Esophagus muscularis mucosa (tissue), 4 donors: ENCODE measurements at regions not wholly inside any gene's neighbourhood (a gene's known extent, or its start where the extent isn't known, plus 50 kb on each side); places are given as distances from the start of the nearest gene placed in this dataset.

Source experiments
- DNase-seq: peaks from one replicate; pipeline ENCODE4 v3.0.0-alpha.2; 2017; ENCODE audit errors: extremely low spot score
- H3K27ac ChIP-seq, 4 donors: fragments of 200-600 bp; sonication (generic); replicated peaks in 1 of 4; 1 replicate in 3 of 4; 2 replicates in 1 of 4; pipeline ENCODE4 v1.5.1; 2016 to 2019; ENCODE audit warnings: mild to moderate bottlenecking in 1 of 4
- H3K27me3 ChIP-seq, 4 donors: fragments of 200-600 bp; sonication (generic); one replicate each; pipeline versions ENCODE4 v1.5.1 to v1.6.0; 2016 to 2019
- H3K36me3 ChIP-seq, 4 donors: fragments of 200-600 bp; sonication (generic); one replicate each; pipeline ENCODE4 v1.5.1; 2016 to 2019
- H3K4me1 ChIP-seq, 4 donors: fragments of 200-600 bp; sonication (generic); one replicate each; pipeline ENCODE4 v1.5.1; 2016 to 2019
- H3K4me3 ChIP-seq, 4 donors: fragments of 200-600 bp; sonication (generic); 1 replicate in 2 of 4; 2 replicates in 2 of 4; pipeline ENCODE4 v1.5.1; 2016 to 2019; ENCODE audit warnings: mild to moderate bottlenecking in 4 of 4, moderate library complexity in 1 of 4
- H3K9me3 ChIP-seq, 4 donors: fragments of 200-600 bp; sonication (generic); 1 replicate in 3 of 4; 2 replicates in 1 of 4; pipeline ENCODE4 v1.5.1; 2016 to 2019
- CTCF ChIP-seq, 3 experiments: fragments of 200-600 bp in 2 of 3; fragments of 450-650 bp in 1 of 3; sonication (generic) in 2 of 3; IDR thresholded peaks; one replicate each; pipeline ENCODE4 v1.5.1; 2017 to 2019; ENCODE audit warnings: antibody characterized with exemption in 3 of 3, mild to moderate bottlenecking in 2 of 3, moderate library complexity in 1 of 3
- EP300 ChIP-seq: sonication (generic); formaldehyde crosslinking; IDR thresholded peaks from one replicate; pipeline ENCODE4 v1.6.1; 2017; ENCODE audit warnings: antibody characterized with exemption
- POLR2A ChIP-seq: fragments of 450-650 bp; IDR thresholded peaks from one replicate; pipeline ENCODE4 v1.6.1; 2017; ENCODE audit warnings: antibody characterized with exemption, moderate library complexity, mild to moderate bottlenecking, low read depth
- POLR2AphosphoS5 ChIP-seq, 2 donors: sonication (generic); formaldehyde crosslinking; IDR thresholded peaks; one replicate each; pipeline ENCODE4 v1.6.1; 2017; ENCODE audit warnings: antibody characterized with exemption in 2 of 2
- WGBS: methylation state at CpG from one replicate; pipeline ENCODE4 v1.1.5; 2018; 5-methylcytosine and 5-hydroxymethylcytosine counted together
- intact Hi-C: fragments of 100-400 bp; cut with DNase I; formaldehyde crosslinking; loops from one replicate; pipeline ENCODE4 v1.15.1; 2023

- Histone ChIP-seq H3K27me3 (peaks cover 0 to 13% (median 0%) of the 10 kb centered on the region in 4 donors), H3K4me3 (no peak overlapping the region), H3K27ac (no peak overlapping the region), H3K4me1 (no peaks in the 10 kb centered on the region), H3K9me3 (no peaks in the 10 kb centered on the region), H3K36me3 (no peaks in the 10 kb centered on the region)
- TF ChIP-seq POLR2AphosphoS5 (IDR thresholded peaks at IDR 0.05) (no peak), CTCF (IDR thresholded peaks at IDR 0.05) (no peak), EP300 (no peak), POLR2A (no peak)
- intact Hi-C loops = no loop called here
- WGBS = 37% methylated on average over 6 of the region's 6 CpGs
- DNase-seq = no peak
These were observed 450.0 kb downstream of the NPIPA7 start for GRCh38 chr16:16828913-16829398.

DNA sequence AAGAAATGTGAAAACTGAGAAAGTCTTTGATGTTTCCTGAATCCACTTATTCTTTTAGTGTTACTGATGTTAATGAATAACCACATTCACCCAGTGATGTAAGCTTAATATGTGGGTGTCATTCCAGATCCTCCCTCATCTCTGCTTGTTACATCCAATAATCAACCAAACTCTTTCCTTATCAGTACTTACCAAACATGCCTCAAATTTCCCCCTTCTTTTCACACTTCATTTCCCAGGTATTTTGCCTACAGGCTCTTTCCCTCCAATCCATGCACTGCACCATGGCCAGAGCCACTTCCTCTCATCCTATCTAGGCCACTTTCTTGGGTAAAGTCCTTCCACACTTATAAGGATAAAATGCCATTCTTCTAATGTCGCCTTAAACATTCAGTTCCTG, 451.5 kb downstream of the NPIPA7 start:
- WGBS = 88% methylated on average over 1 of the region's 1 CpG
- Histone ChIP-seq H3K9me3 (peaks cover 0 to 3% (median 0%) of the 10 kb centered on the region in 4 donors), H3K36me3 (no peaks in the 10 kb centered on the region), H3K4me1 (no peaks in the 10 kb centered on the region), H3K27ac (no peak overlapping the region), H3K27me3 (peaks cover 0 to 13% (median 0%) of the 10 kb centered on the region in 4 donors), H3K4me3 (no peak overlapping the region)
- DNase-seq = no peak
- no peak for TF ChIP-seq CTCF (IDR thresholded peaks at IDR 0.05)
- no peak for TF ChIP-seq POLR2AphosphoS5 (IDR thresholded peaks at IDR 0.05)
- TF ChIP-seq POLR2A = no peak
- no peak for TF ChIP-seq EP300
- intact Hi-C loops = no loop called here

DNA sequence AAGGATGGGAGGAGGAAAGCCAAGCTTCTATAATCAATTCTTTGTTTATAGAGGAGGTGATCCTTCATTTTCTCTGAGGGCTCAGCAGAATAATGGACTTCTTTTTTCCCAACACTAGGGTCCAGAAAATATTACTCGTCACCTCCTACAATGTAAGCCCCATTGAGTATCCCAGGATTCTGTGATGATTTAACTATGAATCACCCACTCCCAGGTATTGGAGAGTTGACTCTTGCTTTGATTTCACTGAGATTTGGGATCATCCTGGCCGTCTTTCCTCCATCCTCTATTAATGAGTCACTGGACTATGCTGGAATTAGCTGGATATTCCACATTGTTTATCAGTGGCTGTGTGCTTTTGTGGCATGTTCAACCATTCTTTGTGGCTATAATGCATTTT, 452.0 kb downstream of the NPIPA7 start:
- no peak for TF ChIP-seq POLR2A
- TF ChIP-seq CTCF (IDR thresholded peaks at IDR 0.05) = no peak
- no peak for TF ChIP-seq POLR2AphosphoS5 (IDR thresholded peaks at IDR 0.05)
- no peak for TF ChIP-seq EP300
- 82% methylated on average over 2 of the region's 2 CpGs for WGBS

DNA sequence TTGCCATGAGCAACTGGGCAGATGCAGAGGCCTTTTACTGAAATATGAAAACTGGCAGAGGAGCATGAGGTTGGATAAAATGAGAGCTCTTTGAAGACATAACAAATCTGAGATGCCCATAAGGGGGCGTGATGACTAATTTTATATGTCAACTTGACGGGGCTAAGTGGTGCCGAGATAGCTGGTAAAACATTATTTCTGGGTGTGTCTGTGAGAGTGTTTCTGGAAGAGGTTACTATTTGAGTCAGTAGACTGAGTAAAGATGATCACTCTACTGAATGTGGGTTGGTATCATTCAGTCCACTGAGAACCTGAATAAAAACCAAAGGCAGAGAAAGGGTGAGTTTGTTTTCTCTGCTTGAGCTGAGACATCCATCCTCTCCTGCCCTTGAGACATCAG, 454.2 kb downstream of the NPIPA7 start:
- no peaks in the 10 kb centered on the region for H3K36me3 ChIP-seq
- peaks cover 0 to 3% (median 0%) of the 10 kb centered on the region in 4 donors for H3K9me3 ChIP-seq
- TF ChIP-seq POLR2AphosphoS5 (IDR thresholded peaks at IDR 0.05) = no peak
- TF ChIP-seq CTCF (IDR thresholded peaks at IDR 0.05) = no peak
- TF ChIP-seq POLR2A = no peak
- no peak for TF ChIP-seq EP300
- 88% methylated on average over 3 of the region's 3 CpGs for WGBS
- H3K4me3 ChIP-seq = no peak overlapping the region
- H3K4me1 ChIP-seq = no peaks in the 10 kb centered on the region
- H3K27ac ChIP-seq = no peak overlapping the region
- H3K27me3 ChIP-seq = peaks cover 0 to 13% (median 0%) of the 10 kb centered on the region in 4 donors
- no peak for DNase-seq
- intact Hi-C loops = no loop called here

More for the DNA sequence above, 452.0 kb downstream of the NPIPA7 start:
- intact Hi-C loops = no loop called here
- no peak for DNase-seq
- no peaks in the 10 kb centered on the region for H3K36me3 ChIP-seq
- no peak overlapping the region for H3K27ac ChIP-seq
- H3K9me3 ChIP-seq = peaks cover 0 to 3% (median 0%) of the 10 kb centered on the region in 4 donors
- no peaks in the 10 kb centered on the region for H3K4me1 ChIP-seq
- no peak overlapping the region for H3K4me3 ChIP-seq
- peaks cover 0 to 13% (median 0%) of the 10 kb centered on the region in 4 donors for H3K27me3 ChIP-seq

DNA sequence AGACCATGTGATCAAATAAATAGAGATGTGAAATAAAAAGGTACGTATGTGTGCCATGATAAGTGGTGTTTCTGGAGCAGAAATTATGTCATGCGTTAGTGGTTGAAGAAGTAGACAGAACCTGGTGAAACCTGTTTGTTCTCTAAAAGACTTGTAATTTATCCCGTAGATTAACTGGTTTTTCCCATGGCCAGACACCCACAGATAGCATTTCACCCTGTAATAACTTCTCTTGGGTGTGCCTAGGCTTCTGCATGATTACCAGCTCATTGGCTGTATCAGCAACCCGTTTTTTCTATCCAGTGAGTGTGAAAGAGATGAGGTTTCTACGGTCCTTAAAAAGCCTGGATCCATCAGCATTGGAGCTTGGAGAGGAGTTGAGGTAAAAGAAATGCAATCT, 471.3 kb downstream of the NPIPA7 start:
- H3K36me3 ChIP-seq = no peaks in the 10 kb centered on the region
- 82% methylated on average over 5 of the region's 5 CpGs for WGBS
- H3K27ac ChIP-seq = no peak overlapping the region
- H3K27me3 ChIP-seq = no peaks in the 10 kb centered on the region
- no peaks in the 10 kb centered on the region for H3K9me3 ChIP-seq
- TF ChIP-seq EP300 (no peak), POLR2AphosphoS5 (IDR thresholded peaks at IDR 0.05) (no peak), CTCF (IDR thresholded peaks at IDR 0.05) (no peak)
- no peaks in the 10 kb centered on the region for H3K4me1 ChIP-seq
- no peak overlapping the region for H3K4me3 ChIP-seq
- no peak for DNase-seq
- intact Hi-C loops = no loop called here
